CD14-positive monocyte (primary cell): ENCODE measurements at regions not wholly inside any gene's neighbourhood (a gene's known extent, or its start where the extent isn't known, plus 50 kb on each side); places are given as distances from the start of the nearest gene placed in this dataset.

ENCODE experiments used
- DNase-seq, 3 donors: peaks; one replicate each; pipeline ENCODE4 v3.0.0-alpha.2; 2011 to 2022
- H2AFZ ChIP-seq: 2 replicates; pipeline ENCODE4 v1.6.0; 2012; ENCODE audit warnings: mild to moderate bottlenecking, low read depth, low read length, inconsistent platforms; ENCODE audit not compliant: insufficient read depth, poor library complexity, severe bottlenecking
- H3K27ac ChIP-seq, 2 donors: 1 replicate in 1 of 2; 2 replicates in 1 of 2; pipeline ENCODE4 v1.5.1; 2012 to 2013; ENCODE audit warnings: low read length in 2 of 2, control low read depth in 1 of 2, inconsistent platforms in 1 of 2, low read depth in 1 of 2, mild to moderate bottlenecking in 1 of 2
- H3K27me3 ChIP-seq, 2 donors: one replicate each; pipeline versions ENCODE4 v1.6.0 to v1.6.1; 2011 to 2013; ENCODE audit warnings: low read length in 2 of 2; ENCODE audit not compliant: control insufficient read depth in 2 of 2, insufficient read depth in 2 of 2
- H3K36me3 ChIP-seq, 2 donors: replicated peaks in 1 of 2; 1 replicate in 1 of 2; 2 replicates in 1 of 2; pipeline versions ENCODE4 v1.5.1 to v1.6.1; 2012 to 2013; ENCODE audit warnings: low read length in 2 of 2, control low read depth in 1 of 2, inconsistent platforms in 1 of 2, mild to moderate bottlenecking in 1 of 2; ENCODE audit not compliant: insufficient read depth in 2 of 2, control insufficient read depth in 1 of 2
- H3K4me1 ChIP-seq, 2 donors: 1 replicate in 1 of 2; 2 replicates in 1 of 2; pipeline versions ENCODE4 v1.5.1 to v1.6.1; 2012 to 2013; ENCODE audit warnings: low read length in 2 of 2, control low read depth in 1 of 2, inconsistent platforms in 1 of 2, mild to moderate bottlenecking in 1 of 2, moderate library complexity in 1 of 2; ENCODE audit not compliant: insufficient read depth in 2 of 2, control insufficient read depth in 1 of 2
- H3K4me2 ChIP-seq: replicated peaks from 2 replicates; pipeline ENCODE3; 2012; ENCODE audit warnings: low read length, moderate library complexity, mild to moderate bottlenecking; ENCODE audit not compliant: poor library complexity, severe bottlenecking; ENCODE audit errors: extremely low read depth
- H3K4me3 ChIP-seq, 3 experiments: fragments of 200-600 bp in 1 of 3; sonication (generic) in 1 of 3; replicated peaks in 1 of 3; 1 replicate in 2 of 3; 2 replicates in 1 of 3; pipeline ENCODE4 v1.5.1; 2011 to 2013; ENCODE audit warnings: low read length in 3 of 3, mild to moderate bottlenecking in 3 of 3, control low read depth in 2 of 3, low read depth in 2 of 3, inconsistent platforms in 1 of 3, moderate library complexity in 1 of 3
- H3K79me2 ChIP-seq: 2 replicates; pipeline ENCODE4 v1.6.0; 2012; ENCODE audit warnings: mild to moderate bottlenecking, control low read depth, inconsistent platforms, low read length, moderate library complexity; ENCODE audit not compliant: insufficient read depth
- H3K9ac ChIP-seq: 2 replicates; pipeline ENCODE4 v1.6.0; 2017; ENCODE audit warnings: low read length, mild to moderate bottlenecking; ENCODE audit not compliant: insufficient read depth, poor library complexity, severe bottlenecking
- H3K9me3 ChIP-seq, 2 donors: replicated peaks in 1 of 2; 1 replicate in 1 of 2; 2 replicates in 1 of 2; pipeline versions ENCODE4 v1.5.1 to v1.6.1; 2012 to 2013; ENCODE audit warnings: low read length in 2 of 2, control low read depth in 1 of 2; ENCODE audit not compliant: control insufficient read depth in 1 of 2, insufficient read depth in 1 of 2
- H4K20me1 ChIP-seq: 2 replicates; pipeline ENCODE4 v1.6.0; 2012; ENCODE audit warnings: mild to moderate bottlenecking, low read length, control low read depth, moderate library complexity; ENCODE audit not compliant: insufficient read depth
- H3K27ac Mint-ChIP-seq, 7 donors: one replicate each; pipeline ENCODE4 v1.8.0; 2020; ENCODE audit warnings: mild to moderate bottlenecking in 7 of 7, mixed read lengths in 7 of 7, moderate library complexity in 6 of 7, inconsistent platforms in 2 of 7
- H3K27me3 Mint-ChIP-seq, 3 donors: one replicate each; pipeline ENCODE4 v1.8.0; 2021 to 2022; ENCODE audit warnings: low read depth in 3 of 3, mild to moderate bottlenecking in 3 of 3, mixed read lengths in 3 of 3, moderate library complexity in 3 of 3, inconsistent platforms in 1 of 3
- H3K36me3 Mint-ChIP-seq, 2 donors: one replicate each; pipeline ENCODE4 v1.8.0; 2020; ENCODE audit warnings: mixed read lengths in 2 of 2, inconsistent platforms in 1 of 2, mild to moderate bottlenecking in 1 of 2
- H3K4me1 Mint-ChIP-seq: one replicate; pipeline ENCODE4 v1.8.0; 2020; ENCODE audit warnings: mild to moderate bottlenecking, mixed read lengths
- H3K4me3 Mint-ChIP-seq, 2 donors: one replicate each; pipeline ENCODE4 v1.8.0; 2020; ENCODE audit warnings: mild to moderate bottlenecking in 2 of 2, mixed read lengths in 2 of 2, moderate library complexity in 1 of 2
- H3K9me3 Mint-ChIP-seq, 7 donors: one replicate each; pipeline ENCODE4 v1.8.0; 2020 to 2022; ENCODE audit warnings: mixed read lengths in 7 of 7, mild to moderate bottlenecking in 6 of 7, moderate library complexity in 6 of 7, inconsistent platforms in 2 of 7
- WGBS: methylation state at CpG from one replicate; pipeline ENCODE4 v1.1.5; 2013; ENCODE audit warnings: missing lambda C conversion rate; ENCODE audit not compliant: insufficient coverage; 5-methylcytosine and 5-hydroxymethylcytosine counted together
- intact Hi-C, 2 donors: fragments of 100-400 bp; cut with micrococcal nuclease; formaldehyde crosslinking; loops; one replicate each; pipeline versions ENCODE4 v1.15.0 to v1.15.1; 2023
- TF ChIP-seq, protein P1 (sequence below): fragments of 200-600 bp; IDR thresholded peaks from one replicate; pipeline ENCODE4 v1.8.0; 2022; ENCODE audit warnings: antibody characterized with exemption, mild to moderate bottlenecking

DNA sequence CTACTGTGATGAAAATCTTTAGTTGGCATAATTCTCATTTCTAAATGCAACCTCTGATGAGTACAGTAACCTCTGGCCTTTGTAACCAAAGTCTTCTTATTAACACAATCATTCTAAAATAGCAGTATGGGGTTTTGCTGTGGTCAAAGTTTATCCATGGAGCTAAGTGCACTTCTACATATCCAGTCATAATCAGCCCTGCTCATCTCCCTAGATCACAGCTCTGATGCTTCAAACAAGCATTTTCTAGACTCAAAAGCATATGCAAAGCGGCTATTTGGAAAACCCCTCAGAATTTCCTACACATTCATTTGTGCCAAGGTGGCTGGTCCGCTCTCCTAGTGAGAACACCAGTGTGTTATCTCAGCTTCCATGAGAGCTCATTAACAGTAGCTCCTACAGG, 418.6 kb downstream of the MRPL39 start:
- H3K36me3 ChIP-seq, result no peaks in the 10 kb centered on the region
- H3K4me2 ChIP-seq, result no peak overlapping the region
- DNase-seq, result no peak
- H4K20me1 ChIP-seq, result no peaks in the 10 kb centered on the region
- Mint-ChIP-seq H3K4me3 (no peak overlapping the region), H3K9me3 (peaks cover 2 to 12% (median 6%) of the 10 kb centered on the region in 7 donors), H3K36me3 (no peaks in the 10 kb centered on the region), H3K4me1 (no peaks in the 10 kb centered on the region), H3K27ac (no peak overlapping the region), H3K27me3 (peaks cover 0 to 2% (median 1%) of the 10 kb centered on the region in 3 donors)
- H3K9me3 ChIP-seq, result peaks cover 0 to 2% of the 10 kb centered on the region in 2 donors
- no peaks in the 10 kb centered on the region for H3K27me3 ChIP-seq
- no peaks in the 10 kb centered on the region for H3K79me2 ChIP-seq
- no peak overlapping the region for H3K27ac ChIP-seq
- H3K9ac ChIP-seq, result no peak overlapping the region
- H3K4me1 ChIP-seq, result no peaks in the 10 kb centered on the region
- TF ChIP-seq, protein P1, sequence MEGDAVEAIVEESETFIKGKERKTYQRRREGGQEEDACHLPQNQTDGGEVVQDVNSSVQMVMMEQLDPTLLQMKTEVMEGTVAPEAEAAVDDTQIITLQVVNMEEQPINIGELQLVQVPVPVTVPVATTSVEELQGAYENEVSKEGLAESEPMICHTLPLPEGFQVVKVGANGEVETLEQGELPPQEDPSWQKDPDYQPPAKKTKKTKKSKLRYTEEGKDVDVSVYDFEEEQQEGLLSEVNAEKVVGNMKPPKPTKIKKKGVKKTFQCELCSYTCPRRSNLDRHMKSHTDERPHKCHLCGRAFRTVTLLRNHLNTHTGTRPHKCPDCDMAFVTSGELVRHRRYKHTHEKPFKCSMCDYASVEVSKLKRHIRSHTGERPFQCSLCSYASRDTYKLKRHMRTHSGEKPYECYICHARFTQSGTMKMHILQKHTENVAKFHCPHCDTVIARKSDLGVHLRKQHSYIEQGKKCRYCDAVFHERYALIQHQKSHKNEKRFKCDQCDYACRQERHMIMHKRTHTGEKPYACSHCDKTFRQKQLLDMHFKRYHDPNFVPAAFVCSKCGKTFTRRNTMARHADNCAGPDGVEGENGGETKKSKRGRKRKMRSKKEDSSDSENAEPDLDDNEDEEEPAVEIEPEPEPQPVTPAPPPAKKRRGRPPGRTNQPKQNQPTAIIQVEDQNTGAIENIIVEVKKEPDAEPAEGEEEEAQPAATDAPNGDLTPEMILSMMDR, result no peak
- intact Hi-C loops, result no loop called here
- no peak overlapping the region for H3K4me3 ChIP-seq
- WGBS, result 83% methylated on average over 1 of the region's 2 CpGs
- H2AFZ ChIP-seq, result no peak overlapping the region

- Mint-ChIP-seq H3K4me1 (no peaks in the 10 kb centered on the region), H3K27ac (no peak overlapping the region), H3K27me3 (peaks cover 0 to 2% (median 1%) of the 10 kb centered on the region in 3 donors), H3K9me3 (peaks cover 2 to 9% (median 5%) of the 10 kb centered on the region in 7 donors), H3K4me3 (no peak overlapping the region), H3K36me3 (no peaks in the 10 kb centered on the region)
- TF ChIP-seq, protein P1, result no peak
- no peak overlapping the region for H3K4me3 ChIP-seq
- no peak for DNase-seq
- H3K27ac ChIP-seq, result no peak overlapping the region
- H2AFZ ChIP-seq, result no peak overlapping the region
- H3K36me3 ChIP-seq, result no peaks in the 10 kb centered on the region
- intact Hi-C loops, result no loop called here
- no peaks in the 10 kb centered on the region for H3K79me2 ChIP-seq
- no peak overlapping the region for H3K9ac ChIP-seq
- no peaks in the 10 kb centered on the region for H3K27me3 ChIP-seq
- no peaks in the 10 kb centered on the region for H4K20me1 ChIP-seq
- H3K4me2 ChIP-seq, result no peak overlapping the region
- H3K9me3 ChIP-seq, result peaks cover 0 to 3% of the 10 kb centered on the region in 2 donors
- no peaks in the 10 kb centered on the region for H3K4me1 ChIP-seq
Observed at GRCh38 chr21:25186273-25186672, 421.0 kb downstream of the MRPL39 start.
